ENCODE measurements at regions not wholly inside any gene's neighbourhood (a gene's known extent, or its start where the extent isn't known, plus 50 kb on each side); places are given as distances from the start of the nearest gene placed in this dataset.

- Histone ChIP-seq H3K4me3 (ENCODE audit: insufficient read depth, low read length) (no peak overlapping the region), H2AFZ (ENCODE audit: low read length) (no peak overlapping the region), H3K36me3 (ENCODE audit: insufficient read depth, low read length) (no peaks in the 10 kb centered on the region), H3K4me1 (ENCODE audit: insufficient read depth, low read length) (no peaks in the 10 kb centered on the region), H4K20me1 (ENCODE audit: insufficient read depth, low read length) (no peaks in the 10 kb centered on the region), H3K27ac (ENCODE audit: low read depth, low read length) (no peak overlapping the region), H3K4me2 (ENCODE audit: insufficient read depth, low read length) (no peak overlapping the region), H3K79me2 (ENCODE audit: insufficient read depth, low read length) (no peaks in the 10 kb centered on the region), H3K27me3 (ENCODE audit: insufficient read depth, low read length) (no peaks in the 10 kb centered on the region), H3K9me3 (ENCODE audit: low read depth, low read length) (no peaks in the 10 kb centered on the region)
- no peak for TF ChIP-seq CTCF (IDR thresholded peaks at IDR 0.05; ENCODE audit: extremely low read depth, low read depth, low read length)
- no peak for DNase-seq (ENCODE audit: insufficient read length, low spot score, missing footprints)
These were observed 160.0 kb upstream of the ARX start for GRCh38 chrX:25175743-25176142.

GRCh38 chrX:25175171-25175570, 159.4 kb upstream of the ARX start:
- Histone ChIP-seq H3K9me3 (ENCODE audit: low read depth, low read length) (no peaks in the 10 kb centered on the region), H3K4me1 (ENCODE audit: insufficient read depth, low read length) (no peaks in the 10 kb centered on the region), H3K36me3 (ENCODE audit: insufficient read depth, low read length) (no peaks in the 10 kb centered on the region), H4K20me1 (ENCODE audit: insufficient read depth, low read length) (no peaks in the 10 kb centered on the region), H3K27me3 (ENCODE audit: insufficient read depth, low read length) (no peaks in the 10 kb centered on the region), H3K27ac (ENCODE audit: low read depth, low read length) (no peak overlapping the region), H2AFZ (ENCODE audit: low read length) (no peak overlapping the region), H3K4me2 (ENCODE audit: insufficient read depth, low read length) (no peak overlapping the region), H3K79me2 (ENCODE audit: insufficient read depth, low read length) (no peaks in the 10 kb centered on the region), H3K4me3 (ENCODE audit: insufficient read depth, low read length) (no peak overlapping the region)
- TF ChIP-seq CTCF (IDR thresholded peaks at IDR 0.05; ENCODE audit: extremely low read depth, low read depth, low read length): no peak
- DNase-seq (ENCODE audit: insufficient read length, low spot score, missing footprints): no peak

- Histone ChIP-seq H3K4me2 (ENCODE audit: insufficient read depth, low read length) (no peak overlapping the region), H3K79me2 (ENCODE audit: insufficient read depth, low read length) (no peaks in the 10 kb centered on the region), H4K20me1 (ENCODE audit: insufficient read depth, low read length) (no peaks in the 10 kb centered on the region), H3K27me3 (ENCODE audit: insufficient read depth, low read length) (no peaks in the 10 kb centered on the region), H3K4me1 (ENCODE audit: insufficient read depth, low read length) (no peaks in the 10 kb centered on the region), H3K4me3 (ENCODE audit: insufficient read depth, low read length) (no peak overlapping the region), H3K27ac (ENCODE audit: low read depth, low read length) (no peak overlapping the region), H3K9me3 (ENCODE audit: low read depth, low read length) (no peaks in the 10 kb centered on the region), H3K36me3 (ENCODE audit: insufficient read depth, low read length) (no peaks in the 10 kb centered on the region), H2AFZ (ENCODE audit: low read length) (no peak overlapping the region)
- DNase-seq (ENCODE audit: insufficient read length, low spot score, missing footprints): no peak
- TF ChIP-seq CTCF (IDR thresholded peaks at IDR 0.05; ENCODE audit: extremely low read depth, low read depth, low read length): no peak
These were observed 150.8 kb upstream of the ARX start for GRCh38 chrX:25166546-25166945.

- H3K4me2 ChIP-seq (ENCODE audit: insufficient read depth, low read length): no peak overlapping the region
- H2AFZ ChIP-seq (ENCODE audit: low read length): no peak overlapping the region
- no peaks in the 10 kb centered on the region for H3K4me1 ChIP-seq (ENCODE audit: insufficient read depth, low read length)
- H3K27me3 ChIP-seq (ENCODE audit: insufficient read depth, low read length): no peaks in the 10 kb centered on the region
- no peak overlapping the region for H3K27ac ChIP-seq (ENCODE audit: low read depth, low read length)
- H3K79me2 ChIP-seq (ENCODE audit: insufficient read depth, low read length): no peaks in the 10 kb centered on the region
- no peak for DNase-seq (ENCODE audit: insufficient read length, low spot score, missing footprints)
- no peaks in the 10 kb centered on the region for H4K20me1 ChIP-seq (ENCODE audit: insufficient read depth, low read length)
- no peak overlapping the region for H3K4me3 ChIP-seq (ENCODE audit: insufficient read depth, low read length)
- no peaks in the 10 kb centered on the region for H3K9me3 ChIP-seq (ENCODE audit: low read depth, low read length)
- no peaks in the 10 kb centered on the region for H3K36me3 ChIP-seq (ENCODE audit: insufficient read depth, low read length)
- TF ChIP-seq CTCF (IDR thresholded peaks at IDR 0.05; ENCODE audit: extremely low read depth, low read depth, low read length): no peak
These were observed 150.4 kb upstream of the ARX start for GRCh38 chrX:25166145-25166544.

All from osteoblast (primary cell).